ENCODE measurements at regions not wholly inside any gene's neighbourhood (a gene's known extent, or its start where the extent isn't known, plus 50 kb on each side); places are given as distances from the start of the nearest gene placed in this dataset.

- TF ChIP-seq RBBP5 (IDR thresholded peaks at IDR 0.05; ENCODE audit: borderline replicate concordance, low read depth, low read length) (no peak), FOSL1 (IDR thresholded peaks at IDR 0.05; ENCODE audit: insufficient read depth, low read depth, low read length) (no peak), CEBPB (IDR thresholded peaks at IDR 0.05; ENCODE audit: low read depth, low read length) (no peak), MAFK (IDR thresholded peaks at IDR 0.05; ENCODE audit: low read depth, low read length) (no peak), CHD2 (IDR thresholded peaks at IDR 0.05; ENCODE audit: low read length) (no peak), TEAD4 (IDR thresholded peaks at IDR 0.05; ENCODE audit: low read depth, low read length) (no peak), CHD1 (IDR thresholded peaks at IDR 0.05; ENCODE audit: low read depth, low read length) (no peak), HDAC2 (IDR thresholded peaks at IDR 0.05; ENCODE audit: borderline replicate concordance in 1 of 2, low read depth in 2 of 2, low read length in 2 of 2) (no peak), BCL11A (IDR thresholded peaks at IDR 0.05; ENCODE audit: low read depth in 2 of 2, low read length in 2 of 2) (no peak), EGR1 (IDR thresholded peaks at IDR 0.05; ENCODE audit: borderline replicate concordance, low read depth, low read length) (no peak), GTF2F1 (IDR thresholded peaks at IDR 0.05; ENCODE audit: borderline replicate concordance, low read depth, low read length) (no peak), NANOG (IDR thresholded peaks at IDR 0.05; ENCODE audit: insufficient read depth, low read depth, low read length, poor library complexity, severe bottlenecking) (no peak), SIX5 (IDR thresholded peaks at IDR 0.05; ENCODE audit: low read depth, low read length) (no peak), TAF7 (optimal IDR thresholded peaks at IDR 0.05; ENCODE audit: borderline replicate concordance, low read depth, low read length) (no peak), USF2 (IDR thresholded peaks at IDR 0.05; ENCODE audit: low read length) (no peak), YY1 (IDR thresholded peaks at IDR 0.05; ENCODE audit: low read depth, low read length) (no peak)
Observed at GRCh38 chr13:76552807-76553206, 333.4 kb downstream of the KCTD12 start (continued).

Data from H1 (cell line).